Dendritic cell treated with granulocyte-macrophage colony-stimulating factor and Interleukin-4, amounts not matched to agents 40 ng/mL and 50 ng/mL, for 4 days (primary cell): ENCODE measurements at regions not wholly inside any gene's neighbourhood (a gene's known extent, or its start where the extent isn't known, plus 50 kb on each side); places are given as distances from the start of the nearest gene placed in this dataset.
"Not testable (repeated sequence)": the region's sequence is repeated elsewhere in the genome, so short reads cannot be mapped to it uniquely, and the experiment has no call there.

Experiments
- H3K27ac Mint-ChIP-seq: one replicate; pipeline ENCODE4 v1.8.0; 2022; ENCODE audit warnings: mild to moderate bottlenecking, mixed read lengths
- H3K27me3 Mint-ChIP-seq: one replicate; pipeline ENCODE4 v1.8.0; 2022; ENCODE audit warnings: mild to moderate bottlenecking, mixed read lengths
- H3K36me3 Mint-ChIP-seq: one replicate; pipeline ENCODE4 v1.8.0; 2022; ENCODE audit warnings: low read depth, mixed read lengths
- H3K4me1 Mint-ChIP-seq: one replicate; pipeline ENCODE4 v1.8.0; 2022; ENCODE audit warnings: low read depth, mixed read lengths
- H3K4me3 Mint-ChIP-seq: one replicate; pipeline ENCODE4 v1.8.0; 2022; ENCODE audit warnings: mild to moderate bottlenecking, moderate library complexity, mixed read lengths
- H3K9me3 Mint-ChIP-seq: one replicate; pipeline ENCODE4 v1.8.0; 2022; ENCODE audit warnings: mixed read lengths
- intact Hi-C: fragments of 100-400 bp; cut with micrococcal nuclease; formaldehyde crosslinking; loops from one replicate; pipeline ENCODE4 v1.15.0; 2022

GRCh38 chr4:4090720-4091119 is 136.0 kb downstream of the OTOP1 start:
- H3K27ac Mint-ChIP-seq, H3K4me3 Mint-ChIP-seq, H3K9me3 Mint-ChIP-seq, intact Hi-C loops, H3K4me1 Mint-ChIP-seq, H3K27me3 Mint-ChIP-seq, H3K36me3 Mint-ChIP-seq: not testable (repeated sequence)

- H3K9me3 Mint-ChIP-seq, H3K27ac Mint-ChIP-seq, H3K36me3 Mint-ChIP-seq, H3K4me1 Mint-ChIP-seq, H3K27me3 Mint-ChIP-seq, intact Hi-C loops, H3K4me3 Mint-ChIP-seq: not testable (repeated sequence)
Observed at GRCh38 chr4:4092159-4092558, 134.6 kb downstream of the OTOP1 start.

DNA sequence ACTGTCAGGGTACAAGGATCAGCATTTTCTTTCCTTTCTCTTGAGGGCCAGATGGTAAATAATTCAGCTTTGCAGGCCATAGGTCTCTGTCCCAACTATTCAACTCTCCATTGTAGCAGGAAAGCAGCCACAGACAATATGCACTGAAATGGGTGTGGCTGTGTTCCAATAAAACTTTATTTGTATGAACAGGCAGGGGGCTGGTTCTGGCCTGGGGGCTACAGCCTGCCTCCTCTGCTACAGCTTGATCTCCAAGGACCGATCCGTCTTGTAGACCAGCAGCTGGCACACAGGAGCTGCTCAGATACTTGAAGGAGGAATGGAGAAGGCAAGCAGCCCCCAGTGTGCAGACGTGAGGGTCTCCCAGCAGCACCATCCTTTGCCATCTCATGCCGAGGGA is 127.1 kb downstream of the OTOP1 start:
- H3K9me3 Mint-ChIP-seq, H3K27ac Mint-ChIP-seq, H3K36me3 Mint-ChIP-seq, H3K4me3 Mint-ChIP-seq, intact Hi-C loops, H3K4me1 Mint-ChIP-seq, H3K27me3 Mint-ChIP-seq: not testable (repeated sequence)

DNA sequence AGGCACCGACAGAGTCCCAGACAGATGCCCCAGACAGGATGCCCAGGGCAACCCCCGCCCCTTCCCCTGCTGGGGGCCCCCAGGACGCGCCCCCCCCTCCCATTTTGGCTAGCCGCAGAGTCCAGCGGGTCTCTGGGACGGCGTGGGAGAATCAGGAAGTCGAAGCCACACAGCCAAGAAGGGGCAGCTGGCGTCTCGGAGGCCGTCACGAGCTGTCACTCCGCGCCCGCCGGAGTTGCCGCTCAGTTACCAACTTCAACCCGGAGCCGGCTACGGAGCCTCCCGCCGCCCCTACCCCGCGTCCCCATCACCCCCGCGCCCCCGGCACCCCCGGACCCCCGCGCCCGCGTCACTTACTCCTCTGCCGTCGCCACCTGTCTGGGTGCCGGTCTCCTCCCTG is 119.8 kb downstream of the OTOP1 start:
- H3K9me3 Mint-ChIP-seq, H3K36me3 Mint-ChIP-seq, H3K4me1 Mint-ChIP-seq, H3K27ac Mint-ChIP-seq: not testable (repeated sequence)
- H3K27me3 Mint-ChIP-seq: peaks cover 43% of the 10 kb centered on the region
- intact Hi-C loops: loop anchor here (5.0 kb wide), 1 partner anchor 120 kb away; no protein-coding TSS in a partner anchor
- peak overlapping the region; percentile 67 for H3K4me3 Mint-ChIP-seq

DNA sequence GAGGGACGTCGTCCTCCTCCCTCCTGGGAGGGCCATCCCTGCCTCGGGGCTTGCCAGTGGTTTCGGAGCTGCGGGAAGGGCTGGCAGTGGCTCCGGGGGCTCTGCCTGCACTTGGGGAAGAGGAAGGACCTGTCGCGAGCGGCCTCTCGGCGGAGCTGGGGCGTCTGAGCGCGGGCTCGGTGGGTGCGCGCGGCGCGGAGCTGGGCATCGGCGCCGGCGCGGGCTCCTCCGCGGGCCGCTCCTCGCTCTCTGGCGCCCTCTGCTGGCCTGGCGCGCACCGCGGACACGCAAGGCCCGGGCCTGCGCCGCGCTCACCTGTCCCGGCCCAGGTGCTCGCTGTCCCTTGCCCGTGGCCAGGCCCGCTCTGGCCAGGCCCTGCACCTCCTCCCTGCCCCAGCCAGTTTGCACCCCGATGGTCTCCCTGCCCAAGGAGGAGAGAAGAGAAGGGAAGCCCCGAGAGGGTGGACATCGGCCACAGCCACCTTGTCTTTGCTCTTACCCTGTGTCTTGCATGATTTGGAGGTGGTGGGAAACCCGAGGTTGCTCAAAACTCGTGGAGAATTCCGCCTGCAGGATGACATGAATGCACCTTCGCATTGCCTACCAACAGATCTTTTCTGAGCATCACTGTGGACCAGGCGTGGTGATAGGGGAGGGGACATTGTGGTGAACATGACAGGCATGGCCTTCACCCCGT is 119.2 kb downstream of the OTOP1 start:
- not testable (repeated sequence) for H3K4me1 Mint-ChIP-seq, H3K9me3 Mint-ChIP-seq, H3K36me3 Mint-ChIP-seq, H3K27ac Mint-ChIP-seq
- Mint-ChIP-seq H3K27me3 (peaks cover 43% of the 10 kb centered on the region), H3K4me3 (peak overlapping the region; percentile 67)
- intact Hi-C loops: loop anchor here (5.0 kb wide), 1 partner anchor 120 kb away; no protein-coding TSS in a partner anchor

DNA sequence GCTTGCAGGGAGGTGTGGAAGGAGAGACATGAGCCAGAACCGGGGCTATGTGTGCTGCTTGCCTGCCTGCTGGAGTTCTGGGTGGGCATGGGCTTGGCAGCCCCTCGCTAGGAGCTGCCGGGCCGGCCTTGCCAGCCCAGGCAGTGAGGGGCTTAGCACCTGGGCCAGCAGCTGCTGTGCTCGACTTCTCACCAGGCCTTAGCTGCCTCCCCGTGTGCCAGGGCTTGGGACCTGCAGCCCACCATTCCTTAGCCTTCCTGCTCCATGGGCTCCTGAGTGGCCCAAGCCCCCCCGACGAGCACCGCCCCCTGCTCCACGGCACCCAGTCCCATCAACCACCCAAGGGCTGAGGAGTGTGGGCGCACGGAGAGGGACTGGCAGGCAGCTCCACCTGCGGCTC is 111.3 kb downstream of the OTOP1 start:
- H3K4me1 Mint-ChIP-seq, H3K4me3 Mint-ChIP-seq, intact Hi-C loops, H3K9me3 Mint-ChIP-seq, H3K27me3 Mint-ChIP-seq, H3K27ac Mint-ChIP-seq, H3K36me3 Mint-ChIP-seq: not testable (repeated sequence)

GRCh38 chr4:4116901-4117300 is 109.8 kb downstream of the OTOP1 start:
- H3K27ac Mint-ChIP-seq, H3K9me3 Mint-ChIP-seq, H3K36me3 Mint-ChIP-seq, H3K4me1 Mint-ChIP-seq, H3K27me3 Mint-ChIP-seq, intact Hi-C loops, H3K4me3 Mint-ChIP-seq: not testable (repeated sequence)

GRCh38 chr4:4134368-4134767 is 92.4 kb downstream of the OTOP1 start:
- H3K4me3 Mint-ChIP-seq, H3K36me3 Mint-ChIP-seq, H3K27ac Mint-ChIP-seq, H3K27me3 Mint-ChIP-seq, intact Hi-C loops, H3K9me3 Mint-ChIP-seq, H3K4me1 Mint-ChIP-seq: not testable (repeated sequence)

GRCh38 chr4:4136621-4137020 is 90.1 kb downstream of the OTOP1 start:
- H3K36me3 Mint-ChIP-seq, H3K27ac Mint-ChIP-seq, H3K9me3 Mint-ChIP-seq, H3K4me1 Mint-ChIP-seq, H3K4me3 Mint-ChIP-seq, intact Hi-C loops, H3K27me3 Mint-ChIP-seq: not testable (repeated sequence)
